Mesothelial cell of epicardium (in vitro differentiated cells): ENCODE measurements at regions not wholly inside any gene's neighbourhood (a gene's known extent, or its start where the extent isn't known, plus 50 kb on each side); places are given as distances from the start of the nearest gene placed in this dataset.

ENCODE experiments used
- DNase-seq, 2 experiments: peaks; one replicate each; pipeline ENCODE4 v3.0.0; 2021; ENCODE audit warnings: low spot score in 2 of 2; ENCODE audit not compliant: unreplicated experiment in 2 of 2
- H3K27ac Mint-ChIP-seq: 2 replicates; pipeline ENCODE4 v1.8.0; 2021; ENCODE audit warnings: mixed read lengths
- H3K27me3 Mint-ChIP-seq: 2 replicates; pipeline ENCODE4 v1.8.0; 2021; ENCODE audit warnings: low read depth, mixed read lengths
- H3K36me3 Mint-ChIP-seq: 2 replicates; pipeline ENCODE4 v1.8.0; 2021; ENCODE audit warnings: mixed read lengths
- H3K4me1 Mint-ChIP-seq: 2 replicates; pipeline ENCODE4 v1.8.0; 2021; ENCODE audit warnings: mixed read lengths
- H3K4me3 Mint-ChIP-seq: 2 replicates; pipeline ENCODE4 v1.8.0; 2021; ENCODE audit warnings: mild to moderate bottlenecking, moderate library complexity, mixed read lengths
- H3K9me3 Mint-ChIP-seq: 2 replicates; pipeline ENCODE4 v1.8.0; 2021; ENCODE audit warnings: mixed read lengths
- TF ChIP-seq, protein P1 (sequence below): fragments of 200-600 bp; sonication (generic); IDR thresholded peaks from one replicate; pipeline ENCODE4 v1.5.0; 2021; ENCODE audit warnings: antibody characterized with exemption; ENCODE audit not compliant: unreplicated experiment

DNA sequence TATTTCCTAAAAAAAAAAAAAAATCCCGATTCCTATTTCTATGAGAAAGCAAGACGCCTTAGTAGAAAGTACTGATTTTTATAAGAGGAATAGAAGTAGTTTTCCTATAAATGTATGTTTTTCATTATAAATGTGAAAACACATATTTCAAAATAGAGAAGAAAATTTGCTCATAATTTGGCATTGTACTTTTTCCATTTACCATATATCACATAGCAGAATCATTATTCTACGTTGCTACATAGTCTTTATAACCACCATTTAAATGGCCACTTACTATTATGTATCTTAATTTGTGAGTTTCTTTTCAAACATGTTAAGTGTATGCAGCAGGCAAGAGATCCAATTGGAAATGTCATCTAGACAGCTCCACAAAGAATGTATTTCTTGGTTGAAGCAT lies 99.0 kb downstream of the CCDC34 start:
- no peaks in the 10 kb centered on the region for H3K4me1 Mint-ChIP-seq
- H3K36me3 Mint-ChIP-seq: no peaks in the 10 kb centered on the region
- H3K27ac Mint-ChIP-seq: no peak overlapping the region
- H3K27me3 Mint-ChIP-seq: peaks cover 3% of the 10 kb centered on the region
- H3K4me3 Mint-ChIP-seq: no peak overlapping the region
- peaks cover 25% of the 10 kb centered on the region for H3K9me3 Mint-ChIP-seq
- TF ChIP-seq, protein P1, sequence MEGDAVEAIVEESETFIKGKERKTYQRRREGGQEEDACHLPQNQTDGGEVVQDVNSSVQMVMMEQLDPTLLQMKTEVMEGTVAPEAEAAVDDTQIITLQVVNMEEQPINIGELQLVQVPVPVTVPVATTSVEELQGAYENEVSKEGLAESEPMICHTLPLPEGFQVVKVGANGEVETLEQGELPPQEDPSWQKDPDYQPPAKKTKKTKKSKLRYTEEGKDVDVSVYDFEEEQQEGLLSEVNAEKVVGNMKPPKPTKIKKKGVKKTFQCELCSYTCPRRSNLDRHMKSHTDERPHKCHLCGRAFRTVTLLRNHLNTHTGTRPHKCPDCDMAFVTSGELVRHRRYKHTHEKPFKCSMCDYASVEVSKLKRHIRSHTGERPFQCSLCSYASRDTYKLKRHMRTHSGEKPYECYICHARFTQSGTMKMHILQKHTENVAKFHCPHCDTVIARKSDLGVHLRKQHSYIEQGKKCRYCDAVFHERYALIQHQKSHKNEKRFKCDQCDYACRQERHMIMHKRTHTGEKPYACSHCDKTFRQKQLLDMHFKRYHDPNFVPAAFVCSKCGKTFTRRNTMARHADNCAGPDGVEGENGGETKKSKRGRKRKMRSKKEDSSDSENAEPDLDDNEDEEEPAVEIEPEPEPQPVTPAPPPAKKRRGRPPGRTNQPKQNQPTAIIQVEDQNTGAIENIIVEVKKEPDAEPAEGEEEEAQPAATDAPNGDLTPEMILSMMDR: no peak
- no peak for DNase-seq

DNA sequence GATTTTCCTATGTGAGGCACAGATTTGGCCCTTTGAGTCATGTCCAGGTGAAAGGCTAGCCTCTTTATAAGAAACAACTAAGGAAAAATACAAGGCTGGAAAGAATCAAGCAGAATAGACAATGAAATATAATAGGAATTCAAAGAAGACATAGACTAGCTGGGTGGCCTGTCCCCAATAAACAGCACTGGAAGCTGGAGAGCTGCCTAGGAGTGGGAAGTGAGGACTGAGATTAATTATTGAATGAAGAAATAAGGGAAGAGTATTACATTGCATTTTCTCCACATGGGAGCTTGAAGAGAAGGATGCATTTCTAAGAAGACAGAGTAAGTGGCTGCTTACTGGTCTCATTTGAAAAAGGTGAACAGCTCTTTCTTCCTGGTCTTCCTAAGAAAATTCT lies 100.0 kb downstream of the CCDC34 start:
- TF ChIP-seq, protein P1: no peak
- H3K36me3 Mint-ChIP-seq: no peaks in the 10 kb centered on the region
- peaks cover 22% of the 10 kb centered on the region for H3K9me3 Mint-ChIP-seq
- no peak overlapping the region for H3K4me3 Mint-ChIP-seq
- H3K27me3 Mint-ChIP-seq: peaks cover 3% of the 10 kb centered on the region
- H3K27ac Mint-ChIP-seq: no peak overlapping the region
- DNase-seq: no peak
- no peaks in the 10 kb centered on the region for H3K4me1 Mint-ChIP-seq

DNA sequence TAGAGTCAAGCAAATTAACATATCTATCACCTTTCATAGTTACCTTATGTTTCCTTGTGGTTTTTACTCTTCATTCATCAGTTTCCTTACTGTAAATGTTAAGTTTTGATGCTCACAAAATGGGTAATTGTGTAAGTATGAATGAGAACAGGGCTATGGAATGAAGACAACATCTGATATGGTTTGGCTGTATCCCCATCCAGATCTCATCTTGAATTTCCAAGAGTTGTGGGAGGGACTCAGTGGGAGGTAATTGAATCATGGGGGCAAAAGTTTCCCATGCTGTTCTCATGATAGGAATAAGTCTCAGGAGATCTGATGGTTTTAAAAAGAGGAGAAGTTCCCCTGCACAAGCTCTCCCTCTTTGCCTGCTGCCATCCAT lies 107.6 kb downstream of the CCDC34 start:
- no peak for DNase-seq
- H3K27me3 Mint-ChIP-seq: no peaks in the 10 kb centered on the region

DNA sequence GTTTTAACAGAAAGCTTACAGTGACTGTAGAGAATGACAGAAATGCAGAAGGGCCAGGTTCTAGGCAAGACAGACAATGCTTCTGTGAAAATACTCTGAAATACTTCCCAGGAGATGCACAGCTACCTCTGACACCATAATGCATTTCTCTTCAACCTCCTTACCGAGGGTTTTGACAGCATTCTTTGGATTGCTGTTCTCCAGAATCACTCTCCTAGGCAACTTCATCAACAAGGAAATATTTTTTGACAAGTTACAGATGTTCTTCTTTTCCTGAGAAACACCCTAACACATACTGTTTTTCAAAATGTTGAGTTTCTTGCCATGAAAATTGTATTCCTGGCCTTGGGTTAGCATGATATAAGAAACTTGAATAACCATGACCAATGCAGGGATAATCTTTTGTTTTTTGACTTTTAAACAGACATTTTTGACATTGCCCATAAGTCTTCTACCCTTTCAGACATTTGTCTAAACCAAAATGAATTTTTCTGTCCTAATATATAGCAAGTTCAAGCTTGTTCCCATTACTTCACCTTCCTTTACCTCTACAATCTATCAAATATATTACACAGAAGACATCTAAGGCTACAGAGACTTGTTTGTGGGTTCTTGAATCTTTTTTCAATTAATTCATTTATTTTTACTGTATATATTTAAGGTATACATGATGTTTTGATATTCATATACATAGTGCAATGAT lies 108.1 kb downstream of the CCDC34 start:
- no peak for DNase-seq
- Mint-ChIP-seq H3K27ac (no peak overlapping the region), H3K4me1 (peaks cover 9% of the 10 kb centered on the region), H3K9me3 (peaks cover 29% of the 10 kb centered on the region), H3K36me3 (no peaks in the 10 kb centered on the region), H3K27me3 (no peaks in the 10 kb centered on the region), H3K4me3 (no peak overlapping the region)
- TF ChIP-seq, protein P1: no peak

More for the DNA sequence above, 107.6 kb downstream of the CCDC34 start:
- Mint-ChIP-seq H3K4me3 (no peak overlapping the region), H3K36me3 (no peaks in the 10 kb centered on the region), H3K27ac (no peak overlapping the region), H3K9me3 (peaks cover 31% of the 10 kb centered on the region), H3K4me1 (peaks cover 9% of the 10 kb centered on the region)
- TF ChIP-seq, protein P1: no peak

DNA sequence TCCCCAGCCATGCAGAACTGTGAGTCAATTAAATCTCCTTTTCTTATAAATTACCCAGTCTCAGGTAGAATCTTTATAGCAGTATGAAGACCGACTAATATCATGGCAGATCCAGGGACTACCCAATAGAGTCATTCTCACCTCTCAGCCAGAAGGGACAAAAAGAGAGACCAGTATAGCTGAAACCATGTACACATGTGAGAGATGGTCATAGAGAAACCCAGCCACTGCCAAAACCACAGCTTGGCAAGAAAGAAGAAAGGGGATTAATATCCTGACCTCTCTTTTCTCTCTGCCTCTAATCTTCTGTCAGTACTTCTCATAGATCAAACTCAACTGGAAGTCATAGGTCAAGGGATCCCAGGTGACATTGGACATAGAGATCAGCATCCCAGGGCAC lies 109.8 kb downstream of the CCDC34 start:
- H3K27ac Mint-ChIP-seq: no peak overlapping the region

More for the DNA sequence above, 109.8 kb downstream of the CCDC34 start:
- no peaks in the 10 kb centered on the region for H3K27me3 Mint-ChIP-seq
- H3K4me1 Mint-ChIP-seq: peaks cover 11% of the 10 kb centered on the region
- H3K36me3 Mint-ChIP-seq: no peaks in the 10 kb centered on the region
- TF ChIP-seq, protein P1: no peak
- no peak overlapping the region for H3K4me3 Mint-ChIP-seq
- H3K9me3 Mint-ChIP-seq: peaks cover 19% of the 10 kb centered on the region
- no peak for DNase-seq
